ENCODE measurements at regions not wholly inside any gene's neighbourhood (a gene's known extent, or its start where the extent isn't known, plus 50 kb on each side); places are given as distances from the start of the nearest gene placed in this dataset.

DNA sequence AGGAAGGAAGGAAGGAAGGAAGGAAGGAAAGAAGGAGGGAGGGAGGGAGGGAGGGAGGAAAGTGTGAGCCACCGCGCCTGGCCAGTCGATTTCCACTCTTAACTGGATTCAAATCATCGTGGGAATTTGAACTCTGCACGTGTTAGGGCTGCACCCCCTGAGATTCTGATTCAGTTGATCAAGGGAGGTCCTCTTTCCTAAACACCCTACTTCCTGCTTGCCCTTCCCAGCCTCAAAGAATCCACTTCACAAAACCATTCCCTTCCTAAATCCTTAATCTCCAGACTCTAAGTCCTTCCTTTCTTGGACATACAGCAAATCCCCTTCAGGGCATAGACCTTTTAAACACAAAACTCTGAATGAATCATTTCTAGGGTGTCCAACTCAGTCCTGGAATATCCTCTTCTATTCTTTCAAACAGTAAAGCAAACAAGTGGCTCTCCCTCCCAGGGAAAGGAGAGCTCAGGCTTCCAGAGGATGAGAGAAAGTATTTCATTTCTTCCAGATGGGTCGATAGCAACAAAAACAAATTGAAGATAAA, 68.2 kb upstream of the MBOAT2 start:
- no peaks in the 10 kb centered on the region for H4K20me1 ChIP-seq (ENCODE audit: insufficient read depth, low read length)
- no peak overlapping the region for H3K4me3 ChIP-seq (replicated peaks in 1 of 3; ENCODE audit: insufficient read depth in 1 of 3, low read depth in 2 of 3, low read length in 3 of 3)
- in situ Hi-C loops (cut with HindIII; ENCODE audit: extremely low pct_ligation_motif_present, low pct_unique_long_range_greater_than_20kb) (no loop called here), intact Hi-C loops (cut with micrococcal nuclease; ENCODE audit: unreplicated experiment) (no loop called here)
- ChIA-PET POLR2A (no interaction called here), CTCF (ENCODE audit: low intra/inter-chr PET ratio, low total read pairs) (no interaction called here)
- no peak overlapping the region for H3K27ac ChIP-seq (ENCODE audit: extremely low read length, insufficient read depth, low read length)
- no TSS peak for BruUV-seq (replicated peaks)
- TF ChIP-seq, protein P1, sequence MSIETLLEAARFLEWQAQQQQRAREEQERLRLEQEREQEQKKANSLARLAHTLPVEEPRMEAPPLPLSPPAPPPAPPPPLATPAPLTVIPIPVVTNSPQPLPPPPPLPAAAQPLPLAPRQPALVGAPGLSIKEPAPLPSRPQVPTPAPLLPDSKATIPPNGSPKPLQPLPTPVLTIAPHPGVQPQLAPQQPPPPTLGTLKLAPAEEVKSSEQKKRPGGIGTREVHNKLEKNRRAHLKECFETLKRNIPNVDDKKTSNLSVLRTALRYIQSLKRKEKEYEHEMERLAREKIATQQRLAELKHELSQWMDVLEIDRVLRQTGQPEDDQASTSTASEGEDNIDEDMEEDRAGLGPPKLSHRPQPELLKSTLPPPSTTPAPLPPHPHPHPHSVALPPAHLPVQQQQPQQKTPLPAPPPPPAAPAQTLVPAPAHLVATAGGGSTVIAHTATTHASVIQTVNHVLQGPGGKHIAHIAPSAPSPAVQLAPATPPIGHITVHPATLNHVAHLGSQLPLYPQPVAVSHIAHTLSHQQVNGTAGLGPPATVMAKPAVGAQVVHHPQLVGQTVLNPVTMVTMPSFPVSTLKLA (IDR thresholded peaks at IDR 0.05) = 0 out of 2 replicates have a peak, but pooled peaks have one; percentile 18
- no peak for TF ChIP-seq ZBTB20 (CRISPR knock-in tag; IDR thresholded peaks at IDR 0.05; ENCODE audit: borderline replicate concordance, low read depth)
- ATAC-seq = no peak
- H3K36me3 ChIP-seq (replicated peaks in 1 of 2; ENCODE audit: control insufficient read depth in 1 of 2, insufficient read depth in 2 of 2, low read length in 2 of 2) = no peaks in the 10 kb centered on the region
- H3K27me3 ChIP-seq (ENCODE audit: control insufficient read depth in 1 of 2, insufficient read depth in 2 of 2, low read length in 2 of 2) = 0 out of 5 replicates have a peak, but pooled peaks cover 0 to 6% of the 10 kb centered on the region in 2 experiments
- WGBS (ENCODE audit: low lambda C conversion rate) = 45% methylated on average over 6 of the region's 6 CpGs
- DNase-seq (ENCODE audit: low spot score) = no peak
- no peak overlapping the region for H3K4me2 ChIP-seq (ENCODE audit: low read depth, low read length)
- H3K9ac ChIP-seq (ENCODE audit: insufficient read depth, low read depth, low read length) = no peak overlapping the region
- H3K79me2 ChIP-seq (ENCODE audit: insufficient read depth, low read length) = no peaks in the 10 kb centered on the region
- H2AFZ ChIP-seq (ENCODE audit: low read length) = no peak overlapping the region
- no peak for FAIRE-seq
- H3K4me1 ChIP-seq (ENCODE audit: insufficient read depth, low read length) = no peaks in the 10 kb centered on the region
- no peaks in the 10 kb centered on the region for H3K9me3 ChIP-seq (ENCODE audit: low read length)

GRCh38 chr2:9071032-9071431, 67.5 kb upstream of the MBOAT2 start:
- Histone ChIP-seq H3K79me2 (ENCODE audit: insufficient read depth, low read length) (no peaks in the 10 kb centered on the region), H3K36me3 (replicated peaks in 1 of 2; ENCODE audit: control insufficient read depth in 1 of 2, insufficient read depth in 2 of 2, low read length in 2 of 2) (no peaks in the 10 kb centered on the region), H4K20me1 (ENCODE audit: insufficient read depth, low read length) (no peaks in the 10 kb centered on the region), H3K9me3 (ENCODE audit: low read length) (no peaks in the 10 kb centered on the region), H3K27ac (ENCODE audit: extremely low read length, insufficient read depth, low read length) (no peak overlapping the region), H3K9ac (ENCODE audit: insufficient read depth, low read depth, low read length) (no peak overlapping the region), H3K4me1 (ENCODE audit: insufficient read depth, low read length) (no peaks in the 10 kb centered on the region), H3K4me3 (replicated peaks in 1 of 3; ENCODE audit: insufficient read depth in 1 of 3, low read depth in 2 of 3, low read length in 3 of 3) (no peak overlapping the region), H3K27me3 (ENCODE audit: control insufficient read depth in 1 of 2, insufficient read depth in 2 of 2, low read length in 2 of 2) (0 out of 5 replicates have a peak, but pooled peaks cover 0 to 6% of the 10 kb centered on the region in 2 experiments), H2AFZ (ENCODE audit: low read length) (no peak overlapping the region), H3K4me2 (ENCODE audit: low read depth, low read length) (no peak overlapping the region)
- in situ Hi-C loops (cut with HindIII; ENCODE audit: extremely low pct_ligation_motif_present, low pct_unique_long_range_greater_than_20kb) (no loop called here), intact Hi-C loops (cut with micrococcal nuclease; ENCODE audit: unreplicated experiment) (no loop called here)
- CTCF ChIA-PET (ENCODE audit: low intra/inter-chr PET ratio, low total read pairs) = no interaction called here
- peak; percentile 42 for DNase-seq (ENCODE audit: low spot score)
- BruUV-seq (replicated peaks) = no TSS peak
- no peak for FAIRE-seq
- POLR2A ChIA-PET = no interaction called here
- 7% methylated on average over 5 of the region's 5 CpGs for WGBS (ENCODE audit: low lambda C conversion rate)
- TF ChIP-seq USF2 (IDR thresholded peaks at IDR 0.05; ENCODE audit: low read depth, low read length) (peak; percentile 53), USF2 (CRISPR knock-in tag; IDR thresholded peaks at IDR 0.05; ENCODE audit: borderline replicate concordance) (no peak), BHLHE40 (IDR thresholded peaks at IDR 0.05; ENCODE audit: low read length) (0 out of 2 replicates have a peak, but pooled peaks have one; percentile 10), FOSL2 (CRISPR knock-in tag; IDR thresholded peaks at IDR 0.05) (peak; percentile 80), RAD51 (IDR thresholded peaks at IDR 0.05; ENCODE audit: borderline replicate concordance) (peak; percentile 54; the same call in 1 of the 2 replicates), ZKSCAN1 (IDR thresholded peaks at IDR 0.05; ENCODE audit: low read length) (no peak)
- ATAC-seq = peak; percentile 35; the same call in 1 of the 3 replicates

Data from HepG2 (cell line).